A673 (cell line): ENCODE measurements at regions not wholly inside any gene's neighbourhood (a gene's known extent, or its start where the extent isn't known, plus 50 kb on each side); places are given as distances from the start of the nearest gene placed in this dataset.

Source experiments
- EZH2 ChIP-seq: fragments of 200-600 bp; sonication (generic); IDR thresholded peaks from 2 replicates; pipeline ENCODE4 v1.6.1; 2017; ENCODE audit warnings: borderline replicate concordance, low read depth, mild to moderate bottlenecking, mixed read lengths, antibody characterized with exemption, low read length; ENCODE audit not compliant: poor library complexity, severe bottlenecking
- TF ChIP-seq, protein P1 (sequence below): fragments of 300-800, 200-600 bp; sonication (generic); conservative IDR thresholded peaks from 2 replicates; pipeline ENCODE4 v1.5.1; 2017; ENCODE audit warnings: low read depth, mild to moderate bottlenecking, antibody characterized with exemption, low read length, moderate library complexity, mixed read lengths

DNA sequence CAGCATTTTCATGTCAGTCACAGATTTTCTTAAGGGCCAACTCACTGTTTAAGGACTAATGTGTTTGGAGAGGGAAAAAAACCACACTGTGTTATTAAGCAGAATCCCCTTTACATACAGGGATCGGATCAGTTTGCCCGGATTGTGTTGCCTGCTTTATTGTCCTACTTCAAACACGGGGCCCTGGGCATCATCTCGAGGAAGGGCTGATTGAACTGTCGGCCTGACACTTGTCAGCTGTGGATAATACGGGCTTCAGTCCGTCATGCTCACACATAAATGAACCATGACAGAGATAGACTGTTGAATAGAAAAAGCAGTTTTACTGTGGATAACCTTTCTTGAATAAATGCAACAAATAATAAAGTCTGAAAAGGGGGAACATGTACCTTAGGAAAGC lies 325.0 kb downstream of the ZSWIM6 start:
- TF ChIP-seq, protein P1, sequence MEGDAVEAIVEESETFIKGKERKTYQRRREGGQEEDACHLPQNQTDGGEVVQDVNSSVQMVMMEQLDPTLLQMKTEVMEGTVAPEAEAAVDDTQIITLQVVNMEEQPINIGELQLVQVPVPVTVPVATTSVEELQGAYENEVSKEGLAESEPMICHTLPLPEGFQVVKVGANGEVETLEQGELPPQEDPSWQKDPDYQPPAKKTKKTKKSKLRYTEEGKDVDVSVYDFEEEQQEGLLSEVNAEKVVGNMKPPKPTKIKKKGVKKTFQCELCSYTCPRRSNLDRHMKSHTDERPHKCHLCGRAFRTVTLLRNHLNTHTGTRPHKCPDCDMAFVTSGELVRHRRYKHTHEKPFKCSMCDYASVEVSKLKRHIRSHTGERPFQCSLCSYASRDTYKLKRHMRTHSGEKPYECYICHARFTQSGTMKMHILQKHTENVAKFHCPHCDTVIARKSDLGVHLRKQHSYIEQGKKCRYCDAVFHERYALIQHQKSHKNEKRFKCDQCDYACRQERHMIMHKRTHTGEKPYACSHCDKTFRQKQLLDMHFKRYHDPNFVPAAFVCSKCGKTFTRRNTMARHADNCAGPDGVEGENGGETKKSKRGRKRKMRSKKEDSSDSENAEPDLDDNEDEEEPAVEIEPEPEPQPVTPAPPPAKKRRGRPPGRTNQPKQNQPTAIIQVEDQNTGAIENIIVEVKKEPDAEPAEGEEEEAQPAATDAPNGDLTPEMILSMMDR: no peak
- TF ChIP-seq EZH2: no peak
